DND-41 (cell line): ENCODE measurements at regions not wholly inside any gene's neighbourhood (a gene's known extent, or its start where the extent isn't known, plus 50 kb on each side); places are given as distances from the start of the nearest gene placed in this dataset.

Source experiments
- ATAC-seq: fragments of 200-7000 bp; cut with Tn5 transposase; 3 replicates; pipeline ENCODE4 v1.9.1; 2021; ENCODE audit warnings: low read depth; ENCODE audit not compliant: insufficient read depth
- DNase-seq: peaks from one replicate; pipeline ENCODE4 v3.0.0-alpha.2; 2020
- H2AFZ ChIP-seq: 2 replicates; pipeline ENCODE4 v1.6.0; 2012; ENCODE audit warnings: low read depth, low read length
- H3K27ac ChIP-seq: 2 replicates; pipeline ENCODE4 v1.5.1; 2012; ENCODE audit warnings: low read length, inconsistent platforms
- H3K27me3 ChIP-seq: fragments of 200-600 bp; sonication (generic); 2 replicates; pipeline ENCODE4 v1.6.0; 2012; ENCODE audit warnings: low read length, mild to moderate bottlenecking, inconsistent platforms; ENCODE audit not compliant: insufficient read depth, poor library complexity
- H3K36me3 ChIP-seq: 2 replicates; pipeline ENCODE4 v1.5.1; 2012; ENCODE audit warnings: low read length, inconsistent platforms; ENCODE audit not compliant: insufficient read depth
- H3K4me1 ChIP-seq: 2 replicates; pipeline ENCODE4 v1.5.1; 2012; ENCODE audit warnings: mild to moderate bottlenecking, low read length; ENCODE audit not compliant: insufficient read depth
- H3K4me2 ChIP-seq: 2 replicates; pipeline ENCODE4 v1.6.0; 2012; ENCODE audit warnings: mild to moderate bottlenecking, moderate library complexity, low read length, inconsistent platforms; ENCODE audit not compliant: insufficient read depth
- H3K4me3 ChIP-seq, 2 experiments: fragments of 200-600 bp in 1 of 2; shearing (Covaris generic) in 1 of 2; 2 replicates each; pipeline ENCODE4 v1.5.1; 2012 to 2016; ENCODE audit warnings: inconsistent platforms in 2 of 2, low read length in 2 of 2, mild to moderate bottlenecking in 2 of 2, low read depth in 1 of 2, moderate library complexity in 1 of 2
- H3K79me2 ChIP-seq: 2 replicates; pipeline ENCODE4 v1.6.0; 2012; ENCODE audit warnings: low read length, inconsistent platforms; ENCODE audit not compliant: insufficient read depth
- H3K9ac ChIP-seq: 2 replicates; pipeline ENCODE4 v1.6.0; 2012; ENCODE audit warnings: low read depth, mild to moderate bottlenecking, inconsistent platforms, low read length, moderate library complexity
- H3K9me3 ChIP-seq: 2 replicates; pipeline ENCODE4 v1.5.1; 2012; ENCODE audit warnings: low read length, moderate library complexity, mild to moderate bottlenecking, inconsistent platforms; ENCODE audit not compliant: insufficient read depth, severe bottlenecking
- H4K20me1 ChIP-seq: 2 replicates; pipeline ENCODE4 v1.6.0; 2012; ENCODE audit warnings: low read length; ENCODE audit not compliant: insufficient read depth
- CTCF ChIP-seq: IDR thresholded peaks from 2 replicates; pipeline ENCODE4 v1.5.1; 2012; ENCODE audit warnings: borderline replicate concordance, low read length, moderate library complexity, mild to moderate bottlenecking; ENCODE audit not compliant: poor library complexity, severe bottlenecking; ENCODE audit errors: extremely low read depth
- EZH2 ChIP-seq: IDR thresholded peaks from 3 replicates; pipeline ENCODE4 v1.6.1; 2012; ENCODE audit warnings: borderline replicate concordance, low read depth, mild to moderate bottlenecking, moderate library complexity, low read length, inconsistent platforms; ENCODE audit not compliant: severe bottlenecking

GRCh38 chr12:76713130-76713529 is 50.8 kb upstream of the ZDHHC17 start:
- H3K4me3 ChIP-seq = no peak overlapping the region
- no peak for TF ChIP-seq CTCF
- TF ChIP-seq EZH2 = no peak
- H3K36me3 ChIP-seq = no peaks in the 10 kb centered on the region
- no peaks in the 10 kb centered on the region for H3K79me2 ChIP-seq
- H3K4me1 ChIP-seq = no peaks in the 10 kb centered on the region
- no peak overlapping the region for H3K9ac ChIP-seq
- ATAC-seq = no peak
- H3K27ac ChIP-seq = no peak overlapping the region
- no peaks in the 10 kb centered on the region for H4K20me1 ChIP-seq
- H3K27me3 ChIP-seq = peaks cover 3% of the 10 kb centered on the region
- H3K4me2 ChIP-seq = no peak overlapping the region
- H3K9me3 ChIP-seq = no peaks in the 10 kb centered on the region
- no peak for DNase-seq
- no peak overlapping the region for H2AFZ ChIP-seq

- Histone ChIP-seq H3K79me2 (no peaks in the 10 kb centered on the region), H3K4me3 (no peak overlapping the region), H2AFZ (no peak overlapping the region), H3K27ac (no peak overlapping the region), H3K9ac (no peak overlapping the region), H3K9me3 (no peaks in the 10 kb centered on the region), H3K27me3 (peaks cover 3% of the 10 kb centered on the region), H3K4me2 (no peak overlapping the region), H3K36me3 (no peaks in the 10 kb centered on the region), H3K4me1 (no peaks in the 10 kb centered on the region), H4K20me1 (no peaks in the 10 kb centered on the region)
- no peak for ATAC-seq
- TF ChIP-seq CTCF = no peak
- no peak for TF ChIP-seq EZH2
- no peak for DNase-seq
Observed at GRCh38 chr12:76713986-76714385, 49.9 kb upstream of the ZDHHC17 start.
